Ectodermal cell (in vitro differentiated cells): ENCODE measurements at regions not wholly inside any gene's neighbourhood (a gene's known extent, or its start where the extent isn't known, plus 50 kb on each side); places are given as distances from the start of the nearest gene placed in this dataset.
A peak's percentile ranks its signal among the peaks of the same experiment; 100 is the strongest.
"Not testable (repeated sequence)": the region's sequence is repeated elsewhere in the genome, so short reads cannot be mapped to it uniquely, and the experiment has no call there.

Source experiments
- H3K27ac ChIP-seq: 2 replicates; pipeline ENCODE4 v1.7.0; 2013; ENCODE audit warnings: mild to moderate bottlenecking, low read depth, low read length; ENCODE audit not compliant: insufficient read depth, poor library complexity, severe bottlenecking
- H3K27me3 ChIP-seq: 2 replicates; pipeline ENCODE4 v1.7.0; 2013; ENCODE audit warnings: mild to moderate bottlenecking, low read length; ENCODE audit not compliant: insufficient read depth, control insufficient read depth, poor library complexity, severe bottlenecking
- H3K36me3 ChIP-seq: one replicate; pipeline ENCODE4 v1.7.0; 2013; ENCODE audit warnings: low read length; ENCODE audit not compliant: control insufficient read depth, insufficient read depth
- H3K4me1 ChIP-seq: one replicate; pipeline ENCODE4 v1.7.0; 2013; ENCODE audit warnings: low read length; ENCODE audit not compliant: control insufficient read depth, insufficient read depth
- H3K4me3 ChIP-seq: 2 replicates; pipeline ENCODE4 v1.7.0; 2013; ENCODE audit warnings: low read depth, low read length, control low read depth; ENCODE audit not compliant: insufficient read depth
- H3K9me3 ChIP-seq: 2 replicates; pipeline ENCODE4 v1.7.0; 2013; ENCODE audit warnings: mild to moderate bottlenecking, low read length, moderate library complexity; ENCODE audit not compliant: control insufficient read depth
- WGBS, 2 experiments: methylation state at CpG; one replicate each; pipeline ENCODE4 v1.1.7; 2013; ENCODE audit warnings: missing lambda C conversion rate in 2 of 2; 5-methylcytosine and 5-hydroxymethylcytosine counted together

- peaks cover 68% of the 10 kb centered on the region for H3K27me3 ChIP-seq
These were observed 165.4 kb upstream of the NBPF11 start for GRCh38 chr1:148317288-148317985.

GRCh38 chr1:148315071-148315811, 163.2 kb upstream of the NBPF11 start:
- Histone ChIP-seq H3K27me3 (peaks cover 90% of the 10 kb centered on the region), H3K4me1 (peaks cover 3% of the 10 kb centered on the region), H3K27ac (no peak overlapping the region), H3K36me3 (no peaks in the 10 kb centered on the region), H3K9me3 (no peaks in the 10 kb centered on the region), H3K4me3 (no peak overlapping the region)
- 89 to 91% methylated on average over 6 of the region's 6 CpGs for WGBS, 2 experiments

More at GRCh38 chr1:148317288-148317985, 165.4 kb upstream of the NBPF11 start:
- no peaks in the 10 kb centered on the region for H3K36me3 ChIP-seq
- no peaks in the 10 kb centered on the region for H3K9me3 ChIP-seq
- 11 to 12% methylated on average over 42 of the region's 42 CpGs for WGBS, 2 experiments
- peaks cover 3% of the 10 kb centered on the region for H3K4me1 ChIP-seq
- no peak overlapping the region for H3K27ac ChIP-seq
- H3K4me3 ChIP-seq: peak overlapping the region; percentile 40

DNA sequence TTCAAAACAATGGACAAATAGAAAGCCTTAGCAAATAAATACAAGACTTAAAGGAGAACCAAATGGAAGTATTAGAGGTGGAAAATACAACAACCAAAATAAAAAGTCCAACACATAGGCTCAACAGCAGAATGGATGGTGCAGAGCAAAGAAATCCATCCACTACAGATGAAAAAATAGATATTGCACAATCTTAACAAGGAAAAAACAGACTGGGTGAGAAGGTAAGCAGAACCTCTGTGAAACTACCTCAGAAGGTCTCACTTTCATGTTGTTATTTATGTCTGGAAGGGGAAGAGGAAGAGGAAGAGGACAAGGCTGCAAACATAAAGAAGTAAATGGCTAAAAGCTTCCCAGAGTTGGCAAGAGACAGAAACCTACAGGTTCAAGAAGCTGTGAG, 158.7 kb upstream of the NBPF11 start:
- Histone ChIP-seq H3K4me1 (no peaks in the 10 kb centered on the region), H3K27ac (no peak overlapping the region), H3K27me3 (peaks cover 99% of the 10 kb centered on the region), H3K36me3 (no peaks in the 10 kb centered on the region), H3K4me3 (no peak overlapping the region), H3K9me3 (no peaks in the 10 kb centered on the region)

DNA sequence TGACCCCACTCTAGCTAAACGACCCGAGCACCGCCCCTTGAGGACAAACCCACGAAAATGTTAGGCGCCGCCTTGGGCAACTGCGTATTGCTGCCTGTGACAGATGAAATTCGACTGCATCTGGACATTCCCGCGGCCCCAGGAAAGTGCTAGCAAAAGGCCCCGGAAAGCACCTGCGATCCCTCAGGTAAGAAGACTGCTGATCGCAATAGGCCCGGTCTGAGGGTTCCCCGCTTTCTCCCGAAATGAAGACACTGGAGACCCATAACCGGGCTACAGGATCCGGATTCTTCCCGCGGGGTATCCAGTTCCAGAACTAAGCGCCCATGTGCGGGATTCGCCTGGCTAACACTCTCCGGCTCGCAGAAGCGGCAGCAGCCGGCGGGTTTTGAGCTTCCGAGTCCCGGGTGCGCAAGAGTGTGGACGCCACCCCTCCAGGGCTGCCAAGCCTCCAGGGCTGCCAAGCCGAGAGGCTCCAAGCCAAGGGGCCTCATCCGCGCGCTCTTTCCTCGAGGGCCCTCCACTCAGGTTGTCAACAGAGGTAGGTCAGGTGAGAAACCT, 157.9 kb upstream of the NBPF11 start:
- WGBS, 2 experiments: 3% methylated on average over 37 of the region's 37 CpGs
- no peaks in the 10 kb centered on the region for H3K36me3 ChIP-seq
- H3K27me3 ChIP-seq: peaks cover 93% of the 10 kb centered on the region
- no peaks in the 10 kb centered on the region for H3K9me3 ChIP-seq
- no peak overlapping the region for H3K27ac ChIP-seq
- peak overlapping the region; percentile 27 for H3K4me3 ChIP-seq
- no peaks in the 10 kb centered on the region for H3K4me1 ChIP-seq

GRCh38 chr1:148308832-148309458, 156.9 kb upstream of the NBPF11 start:
- no peak overlapping the region for H3K27ac ChIP-seq
- peaks cover 88% of the 10 kb centered on the region for H3K27me3 ChIP-seq
- no peaks in the 10 kb centered on the region for H3K4me1 ChIP-seq
- no peaks in the 10 kb centered on the region for H3K36me3 ChIP-seq
- no peaks in the 10 kb centered on the region for H3K9me3 ChIP-seq
- peak overlapping the region; percentile 27 for H3K4me3 ChIP-seq
- 9 to 12% methylated on average over 14 of the region's 14 CpGs for WGBS, 2 experiments

DNA sequence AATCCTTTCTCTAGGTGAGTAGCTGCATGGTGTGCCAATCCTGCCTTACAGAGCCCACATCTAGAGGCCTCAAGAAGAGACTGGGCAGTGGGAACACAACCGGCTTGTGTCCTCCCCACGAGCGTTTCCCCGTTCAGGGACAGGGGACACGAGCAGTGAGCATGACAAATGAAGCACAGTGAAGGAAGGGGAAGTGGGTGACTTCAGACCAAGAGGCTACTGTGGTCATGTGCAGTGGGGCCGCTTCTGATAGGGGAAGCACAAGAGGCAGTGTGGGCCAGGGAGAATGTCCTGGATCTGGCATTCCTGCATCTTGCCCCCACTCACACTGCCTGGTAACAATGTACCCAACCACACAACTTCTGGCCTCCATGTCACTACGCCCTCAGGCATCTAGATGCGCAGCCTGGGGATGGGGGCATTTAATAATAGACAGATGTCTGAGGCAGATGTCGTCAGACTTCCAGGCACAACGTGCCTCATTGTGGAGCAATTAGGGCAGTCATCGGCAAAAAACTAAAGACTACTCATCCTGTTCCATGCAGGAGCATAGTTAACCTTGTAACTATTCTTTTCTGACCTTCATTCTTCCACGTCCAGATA, 155.6 kb upstream of the NBPF11 start:
- Histone ChIP-seq H3K27ac (no peak overlapping the region), H3K36me3 (no peaks in the 10 kb centered on the region), H3K4me1 (no peaks in the 10 kb centered on the region), H3K9me3 (no peaks in the 10 kb centered on the region), H3K4me3 (no peak overlapping the region), H3K27me3 (peaks cover 76% of the 10 kb centered on the region)
- 92 to 93% methylated on average over 12 of the region's 12 CpGs for WGBS, 2 experiments

DNA sequence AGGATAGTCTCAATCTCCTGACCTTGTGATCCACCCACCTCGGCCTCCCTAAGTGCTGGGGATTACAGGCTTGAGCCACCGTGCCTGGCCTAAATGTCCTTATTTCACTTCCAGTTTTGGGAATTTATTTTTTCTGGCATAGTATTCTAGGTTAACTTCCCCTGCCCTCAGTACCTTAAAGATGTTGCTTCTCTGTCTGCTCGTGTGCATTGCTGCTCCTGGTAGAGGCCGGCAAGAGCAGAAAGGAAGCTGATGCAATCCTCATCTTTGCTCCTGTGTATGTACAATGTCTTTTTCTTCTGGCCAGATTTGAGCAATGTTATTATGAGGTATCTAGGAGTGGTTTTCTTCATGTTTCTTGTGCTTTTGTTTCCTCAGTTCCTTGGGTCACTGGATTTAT, 152.9 kb upstream of the NBPF11 start:
- not testable (repeated sequence) for H3K4me3 ChIP-seq, H3K27ac ChIP-seq, H3K9me3 ChIP-seq, H3K36me3 ChIP-seq, H3K4me1 ChIP-seq
- H3K27me3 ChIP-seq: peaks cover 49% of the 10 kb centered on the region
- WGBS, 2 experiments: 88 to 92% methylated on average over 4 of the region's 4 CpGs

DNA sequence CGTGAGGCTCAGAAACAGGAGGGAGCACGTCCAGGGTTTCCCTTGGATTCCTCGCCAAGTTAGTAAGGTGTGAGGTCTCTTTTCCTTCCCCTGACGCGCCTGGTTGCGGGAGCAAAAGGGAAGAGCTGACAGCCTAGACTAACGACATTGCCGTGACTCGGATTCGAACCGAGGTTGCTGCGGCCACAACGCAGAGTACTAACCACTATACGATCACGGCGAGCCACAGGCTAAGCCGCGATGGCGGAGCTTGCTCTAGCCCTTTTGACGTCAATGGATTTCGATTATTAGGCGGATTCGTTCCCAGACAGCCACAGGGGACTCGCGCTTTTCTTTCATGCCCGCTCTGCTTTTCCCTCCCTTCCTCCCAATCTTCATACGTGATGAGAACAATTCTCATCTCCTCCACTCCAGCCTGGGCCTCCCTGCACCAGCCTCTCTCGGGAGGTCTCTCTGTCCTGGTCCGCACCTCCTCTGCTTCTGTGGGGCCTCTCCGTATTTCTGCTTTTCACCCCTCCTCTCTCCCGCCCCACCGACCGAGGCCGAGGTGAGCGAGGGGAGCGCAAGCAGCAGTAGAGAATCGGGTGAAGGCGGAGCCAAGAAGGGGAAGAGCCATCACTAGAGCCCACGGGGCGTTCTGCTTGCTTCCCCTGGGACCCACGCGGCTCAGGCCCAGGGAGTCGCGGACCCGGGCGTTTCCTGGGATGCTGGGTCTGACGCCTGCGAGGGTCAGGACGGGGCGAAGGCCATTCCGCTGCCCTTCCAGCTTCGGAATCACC, 150.7 kb upstream of the NBPF11 start:
- WGBS, 2 experiments: 0 to 3% methylated on average over 1 to 12 of the region's 52 CpGs

DNA sequence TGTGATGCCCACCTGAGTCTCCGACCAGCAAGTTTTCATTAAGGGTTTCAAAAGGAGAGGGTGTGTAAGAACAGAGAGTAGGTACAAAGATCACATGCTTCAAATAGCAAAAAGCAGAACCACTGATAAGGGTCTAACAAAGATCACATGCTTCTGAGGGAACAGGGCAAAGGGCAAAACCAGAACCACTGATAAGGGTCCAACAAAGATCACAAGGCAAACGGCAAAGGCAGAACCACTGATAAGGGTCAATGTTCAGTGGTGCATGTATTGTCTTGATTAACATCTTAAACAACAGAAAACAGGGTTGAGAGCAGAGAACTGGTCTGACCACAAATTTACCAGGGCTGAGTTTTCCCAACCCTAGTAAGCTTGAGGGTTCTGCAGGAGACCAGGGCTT, 145.8 kb upstream of the NBPF11 start:
- not testable (repeated sequence) for H3K4me1 ChIP-seq, H3K4me3 ChIP-seq, H3K27ac ChIP-seq, H3K27me3 ChIP-seq, H3K36me3 ChIP-seq, H3K9me3 ChIP-seq
- 94 to 96% methylated on average over 2 of the region's 2 CpGs for WGBS, 2 experiments

More for the DNA sequence above, 150.7 kb upstream of the NBPF11 start:
- Histone ChIP-seq H3K27me3 (peaks cover 27% of the 10 kb centered on the region), H3K4me3 (peak overlapping the region; percentile 56)
- H3K27ac ChIP-seq, H3K4me1 ChIP-seq, H3K9me3 ChIP-seq, H3K36me3 ChIP-seq: not testable (repeated sequence)
